ENCODE measurements at regions not wholly inside any gene's neighbourhood (a gene's known extent, or its start where the extent isn't known, plus 50 kb on each side); places are given as distances from the start of the nearest gene placed in this dataset.
"Not testable (repeated sequence)": the region's sequence is repeated elsewhere in the genome, so short reads cannot be mapped to it uniquely, and the experiment has no call there.

GRCh38 chr12:14211947-14212387, 153.5 kb upstream of the ATF7IP start:
- ATAC-seq (peak; percentile 80), DNase-seq (peak in 1 of 3 donors; percentile 75)
- Histone ChIP-seq H3K4me3 (no peak overlapping the region), H3K4me1 (ENCODE audit: low read depth) (peaks cover 57% of the 10 kb centered on the region), H3K9me3 (no peaks in the 10 kb centered on the region), H3K36me3 (ENCODE audit: low read depth) (no peaks in the 10 kb centered on the region)
- intact Hi-C loops (cut with DNase I, micrococcal nuclease) = no loop called here
- TF ChIP-seq CTCF (IDR thresholded peaks at IDR 0.05) = no peak

- intact Hi-C loops (cut with DNase I, micrococcal nuclease) = no loop called here
- no peak for TF ChIP-seq CTCF (IDR thresholded peaks at IDR 0.05)
- no peak for DNase-seq
- Histone ChIP-seq H3K4me1 (ENCODE audit: low read depth) (peaks cover 45% of the 10 kb centered on the region), H3K36me3 (ENCODE audit: low read depth) (no peaks in the 10 kb centered on the region), H3K4me3 (no peak overlapping the region), H3K9me3 (no peaks in the 10 kb centered on the region)
- no peak for ATAC-seq
These were observed 151.9 kb upstream of the ATF7IP start for GRCh38 chr12:14213542-14213941.

- H3K36me3 ChIP-seq (ENCODE audit: low read depth) = no peaks in the 10 kb centered on the region
- H3K9me3 ChIP-seq = no peaks in the 10 kb centered on the region
- intact Hi-C loops (cut with DNase I, micrococcal nuclease) = no loop called here
- DNase-seq (no peak), ATAC-seq (no peak)
- H3K4me3 ChIP-seq = no peak overlapping the region
- TF ChIP-seq CTCF (IDR thresholded peaks at IDR 0.05) = no peak
- peaks cover 37% of the 10 kb centered on the region for H3K4me1 ChIP-seq (ENCODE audit: low read depth)
These were observed 151.0 kb upstream of the ATF7IP start for GRCh38 chr12:14214495-14214894.

GRCh38 chr12:14215949-14216348, 149.5 kb upstream of the ATF7IP start:
- intact Hi-C loops (cut with DNase I, micrococcal nuclease); H3K36me3 ChIP-seq (ENCODE audit: low read depth); H3K9me3 ChIP-seq; H3K4me3 ChIP-seq: not testable (repeated sequence)
- ATAC-seq = peak; percentile 32
- H3K4me1 ChIP-seq (ENCODE audit: low read depth) = peaks cover 34% of the 10 kb centered on the region
- peak in 2 of 3 donors; percentile 50 to 64 for DNase-seq

GRCh38 chr12:14216405-14217294, 148.8 kb upstream of the ATF7IP start:
- peaks cover 28% of the 10 kb centered on the region for H3K4me1 ChIP-seq (ENCODE audit: low read depth)
- TF ChIP-seq CTCF (IDR thresholded peaks at IDR 0.05) = no peak
- DNase-seq = no peak
- intact Hi-C loops (cut with DNase I, micrococcal nuclease) = no loop called here
- no peaks in the 10 kb centered on the region for H3K36me3 ChIP-seq (ENCODE audit: low read depth)
- H3K9me3 ChIP-seq = no peaks in the 10 kb centered on the region
- H3K4me3 ChIP-seq = no peak overlapping the region
- no peak for ATAC-seq

GRCh38 chr12:14219156-14219555, 146.3 kb upstream of the ATF7IP start:
- Histone ChIP-seq H3K4me3 (no peak overlapping the region), H3K4me1 (ENCODE audit: low read depth) (peaks cover 9% of the 10 kb centered on the region), H3K36me3 (ENCODE audit: low read depth) (no peaks in the 10 kb centered on the region), H3K9me3 (no peaks in the 10 kb centered on the region)
- peak in 1 of 3 donors; percentile 55 for DNase-seq
- no peak for TF ChIP-seq CTCF (IDR thresholded peaks at IDR 0.05)
- ATAC-seq = peak; percentile 65
- intact Hi-C loops (cut with DNase I, micrococcal nuclease) = no loop called here

- H3K4me3 ChIP-seq; DNase-seq; intact Hi-C loops (cut with DNase I, micrococcal nuclease); H3K4me1 ChIP-seq (ENCODE audit: low read depth); H3K36me3 ChIP-seq (ENCODE audit: low read depth); H3K9me3 ChIP-seq: not testable (repeated sequence)
- peak; percentile 70 for ATAC-seq
These were observed 145.8 kb upstream of the ATF7IP start for GRCh38 chr12:14219670-14220069.
